Stomach smooth muscle (tissue), 2 donors: ENCODE measurements at regions not wholly inside any gene's neighbourhood (a gene's known extent, or its start where the extent isn't known, plus 50 kb on each side); places are given as distances from the start of the nearest gene placed in this dataset.
A peak's percentile ranks its signal among the peaks of the same experiment; 100 is the strongest.

Experiments
- H3K27ac ChIP-seq: one replicate; pipeline ENCODE4 v1.7.0; 2013; ENCODE audit warnings: mild to moderate bottlenecking, low read length, inconsistent platforms
- H3K27me3 ChIP-seq, 2 donors: one replicate each; pipeline ENCODE4 v1.7.0; 2013; ENCODE audit warnings: low read length in 2 of 2; ENCODE audit not compliant: insufficient read depth in 2 of 2, control insufficient read depth in 1 of 2
- H3K36me3 ChIP-seq, 2 donors: one replicate each; pipeline ENCODE4 v1.7.0; 2013; ENCODE audit warnings: low read length in 2 of 2; ENCODE audit not compliant: control insufficient read depth in 2 of 2, insufficient read depth in 2 of 2
- H3K4me1 ChIP-seq: one replicate; pipeline ENCODE4 v1.7.0; 2013; ENCODE audit warnings: low read length; ENCODE audit not compliant: control insufficient read depth, insufficient read depth
- H3K4me3 ChIP-seq, 2 donors: one replicate each; pipeline ENCODE4 v1.7.0; 2013; ENCODE audit warnings: low read length in 2 of 2
- H3K9ac ChIP-seq, 2 donors: one replicate each; pipeline ENCODE4 v1.7.0; 2013; ENCODE audit warnings: low read length in 2 of 2, mild to moderate bottlenecking in 1 of 2
- H3K9me3 ChIP-seq, 2 donors: one replicate each; pipeline ENCODE4 v1.7.0; 2013; ENCODE audit warnings: low read length in 2 of 2; ENCODE audit not compliant: control insufficient read depth in 2 of 2
- donor health status: healthy.
- donor health status: Pancreatic carcinoma.

- H3K36me3 ChIP-seq: peaks cover 21 to 23% of the 10 kb centered on the region in 2 donors
- no peak overlapping the region for H3K9ac ChIP-seq
- no peaks in the 10 kb centered on the region for H3K27me3 ChIP-seq
- no peak overlapping the region for H3K27ac ChIP-seq
- no peaks in the 10 kb centered on the region for H3K9me3 ChIP-seq
- no peaks in the 10 kb centered on the region for H3K4me1 ChIP-seq
- no peak overlapping the region for H3K4me3 ChIP-seq
Measured at GRCh38 chr3:107249132-107249531, 128.1 kb upstream of the CCDC54 start.

- H3K36me3 ChIP-seq: peaks cover 19 to 23% of the 10 kb centered on the region in 2 donors
- no peak overlapping the region for H3K4me3 ChIP-seq
- H3K9me3 ChIP-seq: no peaks in the 10 kb centered on the region
- no peak overlapping the region for H3K9ac ChIP-seq
- H3K27me3 ChIP-seq: no peaks in the 10 kb centered on the region
- H3K27ac ChIP-seq: no peak overlapping the region
- H3K4me1 ChIP-seq: no peaks in the 10 kb centered on the region
Measured at GRCh38 chr3:107250221-107250620, 127.0 kb upstream of the CCDC54 start.

- H3K27me3 ChIP-seq: no peaks in the 10 kb centered on the region
- no peaks in the 10 kb centered on the region for H3K9me3 ChIP-seq
- no peak overlapping the region for H3K4me3 ChIP-seq
- H3K27ac ChIP-seq: no peak overlapping the region
- no peak overlapping the region for H3K9ac ChIP-seq
- H3K36me3 ChIP-seq: peaks cover 14 to 15% of the 10 kb centered on the region in 2 donors
- no peaks in the 10 kb centered on the region for H3K4me1 ChIP-seq
Measured at GRCh38 chr3:107251819-107252218, 125.4 kb upstream of the CCDC54 start.

- no peak overlapping the region for H3K27ac ChIP-seq
- no peaks in the 10 kb centered on the region for H3K36me3 ChIP-seq
- no peaks in the 10 kb centered on the region for H3K27me3 ChIP-seq
- H3K4me3 ChIP-seq: no peak overlapping the region
- H3K9ac ChIP-seq: no peak overlapping the region
- no peaks in the 10 kb centered on the region for H3K9me3 ChIP-seq
- no peaks in the 10 kb centered on the region for H3K4me1 ChIP-seq
Measured at GRCh38 chr3:107256963-107257362, 120.3 kb upstream of the CCDC54 start.

- Histone ChIP-seq H3K27ac (no peak overlapping the region), H3K27me3 (no peaks in the 10 kb centered on the region), H3K9ac (no peak overlapping the region)
Measured at GRCh38 chr3:107258300-107258699, 118.9 kb upstream of the CCDC54 start.

GRCh38 chr3:107260207-107260606 is 117.0 kb upstream of the CCDC54 start:
- Histone ChIP-seq H3K9me3 (no peaks in the 10 kb centered on the region), H3K27me3 (no peaks in the 10 kb centered on the region), H3K27ac (no peak overlapping the region), H3K36me3 (no peaks in the 10 kb centered on the region), H3K4me1 (no peaks in the 10 kb centered on the region), H3K4me3 (no peak overlapping the region), H3K9ac (no peak overlapping the region)

More at GRCh38 chr3:107258300-107258699, 118.9 kb upstream of the CCDC54 start:
- Histone ChIP-seq H3K4me1 (no peaks in the 10 kb centered on the region), H3K36me3 (no peaks in the 10 kb centered on the region), H3K4me3 (no peak overlapping the region), H3K9me3 (no peaks in the 10 kb centered on the region)

- Histone ChIP-seq H3K27me3 (no peaks in the 10 kb centered on the region), H3K9me3 (no peaks in the 10 kb centered on the region), H3K36me3 (no peaks in the 10 kb centered on the region), H3K9ac (peak overlapping the region in 1 of 2 donors; percentile 22), H3K27ac (no peak overlapping the region), H3K4me3 (peak overlapping the region in 1 of 2 donors; percentile 16), H3K4me1 (no peaks in the 10 kb centered on the region)
Measured at GRCh38 chr3:107263269-107264021, 113.8 kb upstream of the CCDC54 start.

GRCh38 chr3:107264888-107265287 is 112.4 kb upstream of the CCDC54 start:
- H3K9me3 ChIP-seq: no peaks in the 10 kb centered on the region
- H3K4me1 ChIP-seq: no peaks in the 10 kb centered on the region
- H3K27me3 ChIP-seq: no peaks in the 10 kb centered on the region
- H3K4me3 ChIP-seq: no peak overlapping the region
- no peak overlapping the region for H3K27ac ChIP-seq
- no peaks in the 10 kb centered on the region for H3K36me3 ChIP-seq
- H3K9ac ChIP-seq: no peak overlapping the region

GRCh38 chr3:107265526-107265925 is 111.7 kb upstream of the CCDC54 start:
- Histone ChIP-seq H3K27ac (no peak overlapping the region), H3K4me1 (no peaks in the 10 kb centered on the region), H3K9ac (no peak overlapping the region), H3K27me3 (no peaks in the 10 kb centered on the region), H3K36me3 (no peaks in the 10 kb centered on the region), H3K9me3 (peaks cover 0 to 3% of the 10 kb centered on the region in 2 donors), H3K4me3 (no peak overlapping the region)

GRCh38 chr3:107268469-107268868 is 108.8 kb upstream of the CCDC54 start:
- Histone ChIP-seq H3K9me3 (peaks cover 0 to 3% of the 10 kb centered on the region in 2 donors), H3K27ac (no peak overlapping the region), H3K4me1 (no peaks in the 10 kb centered on the region)

GRCh38 chr3:107269136-107269535 is 108.1 kb upstream of the CCDC54 start:
- H3K4me1 ChIP-seq: no peaks in the 10 kb centered on the region
- peaks cover 0 to 3% of the 10 kb centered on the region in 2 donors for H3K9me3 ChIP-seq
- H3K9ac ChIP-seq: no peak overlapping the region

More at GRCh38 chr3:107268469-107268868, 108.8 kb upstream of the CCDC54 start:
- no peaks in the 10 kb centered on the region for H3K27me3 ChIP-seq
- no peak overlapping the region for H3K9ac ChIP-seq
- H3K36me3 ChIP-seq: no peaks in the 10 kb centered on the region
- H3K4me3 ChIP-seq: no peak overlapping the region

More at GRCh38 chr3:107269136-107269535, 108.1 kb upstream of the CCDC54 start:
- H3K27me3 ChIP-seq: no peaks in the 10 kb centered on the region
- H3K27ac ChIP-seq: no peak overlapping the region
- H3K4me3 ChIP-seq: no peak overlapping the region
- H3K36me3 ChIP-seq: no peaks in the 10 kb centered on the region
